GM10266 (cell line): ENCODE measurements at regions not wholly inside any gene's neighbourhood (a gene's known extent, or its start where the extent isn't known, plus 50 kb on each side); places are given as distances from the start of the nearest gene placed in this dataset.
"Not testable (repeated sequence)": the region's sequence is repeated elsewhere in the genome, so short reads cannot be mapped to it uniquely, and the experiment has no call there.

ENCODE experiments used
- DNase-seq: peaks from one replicate; pipeline ENCODE4 v3.0.0; 2012; ENCODE audit errors: extremely low spot score
- CTCF ChIP-seq: IDR thresholded peaks from 2 replicates; pipeline ENCODE4 v1.5.1; 2012; ENCODE audit warnings: mild to moderate bottlenecking, low read depth; ENCODE audit not compliant: control insufficient read depth, insufficient read depth; ENCODE audit errors: missing control alignments

GRCh38 chr18:76273956-76274355 is 221.1 kb downstream of the ZNF516 start:
- no peak for DNase-seq

GRCh38 chr18:76273036-76273545 is 222.0 kb downstream of the ZNF516 start:
- no peak for TF ChIP-seq CTCF
- no peak for DNase-seq

More at GRCh38 chr18:76273956-76274355, 221.1 kb downstream of the ZNF516 start:
- no peak for TF ChIP-seq CTCF

GRCh38 chr18:76267423-76267822 is 227.6 kb downstream of the ZNF516 start:
- DNase-seq = not testable (repeated sequence)

- no peak for DNase-seq
- no peak for TF ChIP-seq CTCF
Measured at GRCh38 chr18:76266236-76266991, 228.6 kb downstream of the ZNF516 start.

- no peak for DNase-seq
- no peak for TF ChIP-seq CTCF
Measured at GRCh38 chr18:76265497-76266235, 229.4 kb downstream of the ZNF516 start.

- TF ChIP-seq CTCF = no peak
- DNase-seq = no peak
Measured at GRCh38 chr18:76264876-76265250, 230.2 kb downstream of the ZNF516 start.

GRCh38 chr18:76264198-76264875 is 230.7 kb downstream of the ZNF516 start:
- DNase-seq = no peak
- no peak for TF ChIP-seq CTCF
